WERI-Rb-1 (cell line): ENCODE measurements at regions not wholly inside any gene's neighbourhood (a gene's known extent, or its start where the extent isn't known, plus 50 kb on each side); places are given as distances from the start of the nearest gene placed in this dataset.

Experiments used
- DNase-seq: peaks from one replicate; pipeline ENCODE4 v3.0.0-alpha.2; 2020
- H3K27ac ChIP-seq: fragments of 250-450 bp; sonication (Bioruptor Pico); 2 replicates; pipeline ENCODE4 v1.5.1; 2020; ENCODE audit warnings: mild to moderate bottlenecking, moderate library complexity
- H3K27me3 ChIP-seq: fragments of 250-450 bp; sonication (Bioruptor Pico); 2 replicates; pipeline ENCODE4 v1.5.1; 2021; ENCODE audit warnings: mild to moderate bottlenecking, low read depth, moderate library complexity; ENCODE audit not compliant: insufficient read depth, severe bottlenecking
- H3K36me3 ChIP-seq: fragments of 250-450 bp; sonication (Bioruptor Pico); 2 replicates; pipeline ENCODE4 v1.5.1; 2020; ENCODE audit warnings: mild to moderate bottlenecking, moderate library complexity
- H3K4me3 ChIP-seq: 2 replicates; pipeline ENCODE4 v1.5.1; 2011; ENCODE audit warnings: low read depth, mild to moderate bottlenecking, control low read depth, low read length
- H3K9me3 ChIP-seq: fragments of 250-450 bp; sonication (Bioruptor Pico); 2 replicates; pipeline ENCODE4 v1.5.1; 2021; ENCODE audit warnings: mild to moderate bottlenecking, moderate library complexity; ENCODE audit not compliant: severe bottlenecking
- TF ChIP-seq, protein P1 (sequence below): IDR thresholded peaks from 2 replicates; pipeline ENCODE4 v1.5.1; 2011; ENCODE audit warnings: low read depth, mild to moderate bottlenecking, control low read depth, inconsistent platforms, low read length

- H3K27me3 ChIP-seq, result no peaks in the 10 kb centered on the region
- no peaks in the 10 kb centered on the region for H3K36me3 ChIP-seq
- no peak overlapping the region for H3K4me3 ChIP-seq
- H3K27ac ChIP-seq, result no peak overlapping the region
- TF ChIP-seq, protein P1, sequence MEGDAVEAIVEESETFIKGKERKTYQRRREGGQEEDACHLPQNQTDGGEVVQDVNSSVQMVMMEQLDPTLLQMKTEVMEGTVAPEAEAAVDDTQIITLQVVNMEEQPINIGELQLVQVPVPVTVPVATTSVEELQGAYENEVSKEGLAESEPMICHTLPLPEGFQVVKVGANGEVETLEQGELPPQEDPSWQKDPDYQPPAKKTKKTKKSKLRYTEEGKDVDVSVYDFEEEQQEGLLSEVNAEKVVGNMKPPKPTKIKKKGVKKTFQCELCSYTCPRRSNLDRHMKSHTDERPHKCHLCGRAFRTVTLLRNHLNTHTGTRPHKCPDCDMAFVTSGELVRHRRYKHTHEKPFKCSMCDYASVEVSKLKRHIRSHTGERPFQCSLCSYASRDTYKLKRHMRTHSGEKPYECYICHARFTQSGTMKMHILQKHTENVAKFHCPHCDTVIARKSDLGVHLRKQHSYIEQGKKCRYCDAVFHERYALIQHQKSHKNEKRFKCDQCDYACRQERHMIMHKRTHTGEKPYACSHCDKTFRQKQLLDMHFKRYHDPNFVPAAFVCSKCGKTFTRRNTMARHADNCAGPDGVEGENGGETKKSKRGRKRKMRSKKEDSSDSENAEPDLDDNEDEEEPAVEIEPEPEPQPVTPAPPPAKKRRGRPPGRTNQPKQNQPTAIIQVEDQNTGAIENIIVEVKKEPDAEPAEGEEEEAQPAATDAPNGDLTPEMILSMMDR, result no peak
- H3K9me3 ChIP-seq, result no peaks in the 10 kb centered on the region
- no peak for DNase-seq
These were observed 77.9 kb upstream of the KCNJ15 start for GRCh38 chr21:38178653-38179470.

- Histone ChIP-seq H3K9me3 (no peaks in the 10 kb centered on the region), H3K27ac (no peak overlapping the region), H3K36me3 (no peaks in the 10 kb centered on the region), H3K27me3 (no peaks in the 10 kb centered on the region), H3K4me3 (no peak overlapping the region)
- no peak for DNase-seq
- TF ChIP-seq, protein P1, result no peak
These were observed 77.3 kb upstream of the KCNJ15 start for GRCh38 chr21:38179511-38179910.

DNA sequence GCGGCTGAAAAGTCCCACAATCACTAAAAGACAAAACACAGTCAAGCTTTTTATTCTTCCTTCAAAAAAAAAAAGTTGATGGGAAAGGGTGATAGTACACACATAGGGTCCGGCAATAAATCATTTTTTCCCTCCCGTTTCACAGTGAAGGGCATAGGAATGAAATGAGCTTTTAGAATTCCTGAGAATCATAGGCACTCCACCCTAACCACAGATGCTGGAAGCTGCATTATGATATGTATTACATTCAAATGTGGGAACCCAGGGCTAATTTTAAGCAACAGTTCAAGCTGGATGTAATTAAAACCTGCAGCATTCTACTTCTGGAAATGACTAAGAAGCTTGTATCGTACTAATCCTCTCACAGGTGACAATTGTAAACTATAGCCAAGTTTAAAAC is 75.7 kb upstream of the KCNJ15 start:
- H3K4me3 ChIP-seq, result no peak overlapping the region
- DNase-seq, result no peak
- peaks cover 8% of the 10 kb centered on the region for H3K9me3 ChIP-seq
- no peak overlapping the region for H3K27ac ChIP-seq
- H3K36me3 ChIP-seq, result no peaks in the 10 kb centered on the region
- TF ChIP-seq, protein P1, result no peak
- no peaks in the 10 kb centered on the region for H3K27me3 ChIP-seq

DNA sequence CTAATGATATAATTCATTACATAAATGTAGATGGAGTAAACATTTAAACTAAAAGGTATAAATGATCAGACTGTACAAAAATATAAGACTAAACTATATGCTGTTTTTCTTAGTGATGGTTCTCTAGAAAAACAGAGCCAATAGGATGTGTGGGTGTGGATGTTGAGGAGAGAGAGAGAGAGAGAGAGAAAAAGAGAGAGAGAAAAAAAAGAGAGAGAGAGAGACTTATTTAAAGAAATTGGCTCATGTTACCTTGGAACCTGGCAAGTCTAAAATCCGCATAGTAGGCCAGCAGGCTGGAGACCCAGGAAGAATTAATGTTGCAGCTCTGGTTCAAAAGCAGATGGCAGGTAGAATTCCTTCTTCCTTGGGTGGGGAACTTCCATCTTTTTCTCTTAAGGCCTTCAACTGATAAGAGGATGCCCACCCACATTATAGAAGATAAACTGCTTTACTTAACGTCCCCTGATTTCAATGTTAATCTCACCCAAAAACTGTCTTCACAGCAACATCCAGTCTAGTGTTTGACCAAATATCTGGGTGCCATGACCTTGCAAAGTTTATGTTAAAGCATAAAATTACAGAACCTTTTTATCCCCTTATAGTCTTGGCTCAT is 74.3 kb upstream of the KCNJ15 start:
- H3K36me3 ChIP-seq, result no peaks in the 10 kb centered on the region
- peaks cover 16% of the 10 kb centered on the region for H3K9me3 ChIP-seq
- DNase-seq, result no peak
- H3K4me3 ChIP-seq, result no peak overlapping the region
- H3K27ac ChIP-seq, result no peak overlapping the region
- TF ChIP-seq, protein P1, result no peak
- H3K27me3 ChIP-seq, result no peaks in the 10 kb centered on the region

GRCh38 chr21:38183961-38184360 is 72.8 kb upstream of the KCNJ15 start:
- Histone ChIP-seq H3K36me3 (no peaks in the 10 kb centered on the region), H3K4me3 (no peak overlapping the region), H3K27ac (no peak overlapping the region), H3K9me3 (peaks cover 16% of the 10 kb centered on the region), H3K27me3 (no peaks in the 10 kb centered on the region)
- DNase-seq, result no peak
- TF ChIP-seq, protein P1, result no peak
